Activated naive CD4-positive, alpha-beta T cell treated with anti-CD3 and anti-CD28 coated beads, Interleukin-2, amount 50 U/mL, for 16 hours (primary cell): ENCODE measurements at regions not wholly inside any gene's neighbourhood (a gene's known extent, or its start where the extent isn't known, plus 50 kb on each side); places are given as distances from the start of the nearest gene placed in this dataset.

Experiments used
- DNase-seq: peaks from one replicate; pipeline ENCODE4 v3.0.0-alpha.2; 2020

DNA sequence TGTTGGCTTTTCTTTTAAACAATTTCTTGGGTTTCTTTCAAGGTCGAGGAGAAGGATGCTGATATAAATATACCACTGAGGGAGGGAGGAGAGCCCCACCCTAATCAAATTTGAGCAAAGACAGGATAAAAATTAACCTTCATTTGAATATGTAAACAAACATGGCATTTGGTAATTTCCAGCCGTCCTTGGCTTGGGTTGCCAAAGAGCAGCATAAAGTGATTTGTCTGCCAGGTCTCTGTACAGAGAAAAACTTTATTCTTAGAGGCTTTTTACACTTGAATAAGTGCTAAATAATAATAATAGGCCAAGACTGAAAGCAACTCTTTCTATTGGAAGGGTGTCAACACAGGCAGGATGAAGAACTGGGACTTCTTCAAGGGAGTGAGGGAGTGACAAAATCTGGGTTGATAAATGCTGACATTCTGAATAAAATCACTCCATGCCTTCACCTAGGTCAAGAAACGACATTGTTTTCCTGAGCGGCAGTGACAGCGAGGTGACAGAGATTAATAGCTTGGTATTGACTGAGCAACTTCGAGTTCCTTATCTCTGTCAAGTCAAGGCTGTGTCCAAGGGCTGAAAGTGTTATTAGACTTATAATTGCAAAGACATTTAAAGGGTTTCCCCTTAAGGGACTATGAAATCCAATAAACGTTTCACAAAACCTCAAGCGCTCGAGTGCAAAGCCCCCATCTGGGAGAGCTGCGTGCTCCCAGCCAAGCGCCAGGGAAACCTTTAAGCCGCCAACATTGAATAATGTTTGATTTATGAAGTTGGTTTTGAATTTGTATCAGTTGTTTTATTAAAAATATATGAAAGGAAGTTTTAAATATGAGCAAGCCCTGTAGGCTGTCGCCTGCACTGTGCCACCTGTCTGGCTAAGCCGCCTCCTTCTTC is 269.5 kb upstream of the N4BP1 start:
- no peak for DNase-seq

DNA sequence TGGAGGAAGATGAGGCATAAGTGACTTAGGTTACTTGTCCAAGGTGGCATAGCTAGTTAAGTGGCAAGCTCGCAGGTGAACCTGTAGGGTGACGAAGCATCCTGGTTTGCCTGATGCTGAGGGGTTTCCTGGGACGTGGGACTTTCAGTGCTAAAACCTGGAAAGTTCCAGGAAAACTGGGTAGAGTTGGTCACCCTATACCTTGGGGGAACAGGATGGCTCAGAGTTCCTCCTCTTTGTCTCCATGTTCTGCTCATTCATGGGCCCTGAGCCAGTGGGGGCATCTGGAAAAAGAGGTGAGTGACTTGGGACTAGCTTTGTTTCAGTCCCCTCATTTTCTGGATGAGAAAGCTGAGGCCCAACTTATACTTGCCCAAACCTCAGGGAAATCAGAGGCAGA is 268.0 kb upstream of the N4BP1 start:
- DNase-seq, result no peak

DNA sequence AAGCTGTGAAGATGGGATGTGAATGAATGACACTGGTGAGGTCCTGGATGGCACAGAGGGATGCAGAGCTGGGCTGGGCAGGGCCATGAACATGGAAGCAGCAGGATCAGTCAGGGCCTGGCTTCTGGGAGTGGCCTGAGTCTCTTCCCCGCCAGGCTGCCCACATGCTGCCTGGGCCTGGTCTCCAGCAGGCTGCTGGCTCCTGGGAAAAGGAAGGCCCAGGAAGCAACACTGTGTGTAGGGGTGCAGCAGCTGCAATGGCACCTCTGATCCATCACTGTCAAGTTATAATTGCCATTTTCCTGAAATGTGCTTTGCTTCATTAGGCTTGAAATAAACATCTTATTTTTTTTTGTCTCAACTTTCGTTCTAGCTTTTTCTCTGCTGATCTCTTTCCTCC is 260.2 kb upstream of the N4BP1 start:
- DNase-seq, result no peak

DNA sequence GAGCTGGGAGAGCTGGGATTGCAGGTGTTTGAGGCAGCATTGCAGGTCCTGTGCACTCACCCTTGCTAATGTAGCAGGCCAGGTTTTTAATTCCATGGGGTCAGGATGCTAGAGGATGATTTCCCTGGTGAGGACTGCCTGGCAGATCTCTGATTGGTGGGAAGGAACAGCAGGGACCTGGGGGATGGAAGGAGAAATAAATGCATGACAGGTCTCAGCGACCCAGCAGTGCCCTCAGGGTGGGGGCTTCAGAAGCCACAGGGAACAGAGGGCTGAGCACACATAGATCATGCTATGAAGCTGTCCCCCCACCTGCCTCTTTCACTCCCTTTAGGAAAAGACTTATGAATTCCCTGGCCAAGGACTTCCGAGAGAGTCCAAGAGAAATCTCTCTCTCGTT is 255.5 kb upstream of the N4BP1 start:
- DNase-seq, result no peak

DNA sequence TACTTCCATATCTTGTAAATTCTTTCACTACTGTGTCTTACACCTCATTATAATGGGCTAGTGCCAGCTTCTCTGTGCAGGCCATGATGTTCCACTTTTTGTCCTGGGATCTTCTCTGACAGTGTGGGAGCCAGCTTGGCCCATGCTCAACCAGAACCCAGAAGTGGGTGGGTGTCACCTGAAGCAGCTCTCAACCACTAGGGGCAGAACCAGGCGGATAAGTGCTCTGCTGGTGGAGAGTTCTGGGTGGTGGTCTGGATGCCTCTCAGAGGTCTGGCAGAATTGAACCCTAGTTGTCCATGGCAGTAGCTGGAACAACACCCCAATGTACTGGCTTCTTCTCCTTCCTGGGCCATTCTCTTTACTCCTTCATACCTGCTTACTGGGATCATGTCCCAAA is 254.1 kb upstream of the N4BP1 start:
- no peak for DNase-seq

DNA sequence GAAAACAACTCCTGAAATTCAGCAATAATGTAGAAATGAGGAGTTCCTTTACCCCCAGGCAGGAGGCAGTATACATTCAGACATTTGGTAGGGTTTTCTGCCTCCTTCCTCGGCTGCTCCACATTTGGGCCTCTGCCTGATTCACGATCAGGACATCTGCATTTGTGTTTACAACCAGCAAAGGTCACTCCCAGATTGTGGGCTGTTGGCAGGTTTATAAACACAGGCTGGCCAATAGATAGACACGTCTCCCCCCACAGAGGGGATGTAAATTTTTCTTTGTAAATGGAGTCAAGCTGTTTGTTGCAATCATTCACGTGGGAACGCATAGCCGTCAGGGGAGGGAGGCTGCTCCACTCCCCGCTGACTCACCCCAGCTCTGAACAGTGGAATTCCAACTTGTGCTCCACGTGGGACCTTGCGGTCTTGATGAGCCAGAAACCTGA is 252.1 kb upstream of the N4BP1 start:
- no peak for DNase-seq

DNA sequence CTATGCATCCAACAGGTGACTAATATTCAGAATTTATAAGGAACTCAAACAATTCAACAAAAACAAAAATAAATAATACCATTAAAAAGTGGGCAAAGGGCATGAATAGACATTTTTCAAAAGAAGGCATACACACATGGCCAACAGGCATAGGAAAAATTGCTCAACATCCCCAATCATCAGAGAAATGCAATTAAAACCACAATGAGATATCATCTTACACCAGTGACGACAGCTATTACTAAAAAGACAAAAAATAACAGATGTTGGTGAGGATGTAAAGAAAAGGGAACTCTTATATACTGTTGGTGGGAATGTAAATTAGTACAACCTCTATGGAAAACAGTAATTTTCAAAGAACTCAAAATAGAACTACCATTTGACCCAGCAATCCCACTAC is 250.4 kb upstream of the N4BP1 start:
- DNase-seq, result no peak

DNA sequence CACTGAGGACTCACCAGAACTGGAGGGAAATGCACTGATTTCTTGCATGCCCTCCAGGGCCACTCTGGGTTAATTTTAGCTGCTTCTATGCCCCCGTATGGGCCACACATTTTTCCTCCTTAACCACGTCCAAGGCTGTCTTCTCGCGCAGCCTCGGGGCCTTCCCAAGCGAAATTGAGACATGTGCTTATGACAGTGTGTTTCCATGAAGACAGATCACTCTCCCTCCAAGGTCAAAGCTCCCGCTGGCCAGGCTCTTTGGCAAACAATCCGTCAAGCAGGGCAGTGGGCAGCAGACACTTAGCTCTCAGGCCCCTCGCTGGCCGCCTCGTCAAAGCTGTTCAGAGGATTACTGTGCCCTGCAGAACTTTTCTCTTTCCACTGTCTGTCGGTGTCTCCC is 243.0 kb upstream of the N4BP1 start:
- no peak for DNase-seq

DNA sequence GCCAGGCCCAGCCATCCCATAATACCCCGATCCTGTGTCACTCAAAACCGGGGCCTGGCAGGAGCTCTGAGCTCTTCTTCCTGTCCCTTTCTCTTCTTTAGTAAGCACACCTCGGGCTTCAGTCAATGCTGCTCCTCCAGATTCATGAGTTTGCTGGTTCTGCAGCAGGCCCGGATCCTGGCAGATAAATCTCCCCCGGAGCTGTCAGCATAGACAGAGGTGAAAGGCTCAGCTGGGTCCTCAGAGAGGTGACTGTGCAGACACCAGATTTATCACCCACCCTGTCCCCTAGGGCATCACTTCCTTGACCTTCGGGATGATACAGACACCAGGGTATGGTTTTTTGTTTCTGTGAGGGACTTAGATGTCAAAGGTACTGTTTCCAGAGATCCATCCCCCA is 242.5 kb upstream of the N4BP1 start:
- DNase-seq, result no peak

DNA sequence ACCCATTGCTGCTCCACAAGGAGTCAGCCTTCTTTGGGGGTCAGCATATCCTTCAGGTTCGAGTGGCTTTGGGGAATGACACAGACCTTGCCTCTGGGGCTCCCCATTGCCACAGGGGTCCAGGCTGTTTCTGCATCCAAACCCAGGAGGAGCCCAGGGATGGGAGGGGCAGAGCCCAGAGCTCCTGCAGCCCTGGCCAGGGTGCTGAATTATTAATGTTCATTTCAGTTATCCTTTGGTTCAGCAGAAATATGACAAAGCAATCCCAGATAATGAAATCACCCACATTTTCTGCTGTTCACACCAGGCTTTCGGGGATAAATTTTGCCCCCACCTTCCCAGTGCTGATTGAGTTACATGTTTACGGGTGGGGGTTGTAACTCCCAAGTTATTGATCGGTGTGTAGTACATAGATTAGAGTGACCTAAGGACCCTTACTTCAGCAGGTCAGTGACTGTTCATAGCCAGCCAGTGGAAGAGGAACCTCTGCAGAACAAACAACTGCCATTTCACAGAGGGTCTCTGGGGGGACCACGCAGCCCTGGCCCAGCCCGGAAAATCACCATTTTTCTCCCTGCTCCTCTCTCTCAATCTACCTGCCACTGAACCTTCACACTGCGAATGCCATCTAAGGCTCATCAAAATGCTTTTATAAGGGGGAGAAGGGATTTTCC is 240.3 kb upstream of the N4BP1 start:
- no peak for DNase-seq

DNA sequence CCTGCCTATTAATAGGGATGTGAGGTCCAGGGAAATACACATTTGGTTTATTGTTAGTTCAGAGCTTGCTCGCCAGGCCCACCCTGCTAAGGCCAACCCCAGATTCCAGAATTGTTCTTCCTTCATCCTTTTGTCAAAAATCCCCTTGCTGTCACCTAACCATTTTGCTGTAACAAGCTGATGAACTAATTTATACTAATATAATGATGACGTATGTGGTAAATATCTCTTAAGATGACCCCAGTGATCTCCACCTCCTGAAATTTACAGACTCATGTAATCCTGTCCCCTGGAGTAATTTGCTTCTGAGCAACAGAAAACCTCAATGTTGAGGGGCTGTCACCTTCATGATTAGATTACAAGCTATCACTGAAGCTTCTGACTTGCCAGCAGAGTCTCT is 236.3 kb upstream of the N4BP1 start:
- DNase-seq, result no peak

DNA sequence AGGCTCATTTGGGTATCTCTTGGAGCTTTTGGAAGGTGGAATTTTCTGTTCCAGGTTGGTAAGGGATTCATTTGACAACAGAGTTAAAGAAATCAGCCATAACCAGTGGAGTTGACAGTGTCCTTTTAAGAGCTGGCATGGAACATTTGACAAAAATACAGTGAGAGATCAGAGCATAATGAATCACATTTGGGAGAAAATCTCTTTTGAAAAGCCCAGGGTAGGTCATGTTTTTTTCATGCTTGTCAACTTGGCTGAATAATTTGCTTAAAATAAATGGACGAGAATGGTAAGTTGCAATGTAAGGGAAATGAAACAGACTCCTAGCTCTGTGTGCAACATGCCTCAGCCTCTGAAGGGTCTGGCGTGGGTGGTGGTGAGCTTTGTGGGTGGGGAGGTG is 235.3 kb upstream of the N4BP1 start:
- no peak for DNase-seq

DNA sequence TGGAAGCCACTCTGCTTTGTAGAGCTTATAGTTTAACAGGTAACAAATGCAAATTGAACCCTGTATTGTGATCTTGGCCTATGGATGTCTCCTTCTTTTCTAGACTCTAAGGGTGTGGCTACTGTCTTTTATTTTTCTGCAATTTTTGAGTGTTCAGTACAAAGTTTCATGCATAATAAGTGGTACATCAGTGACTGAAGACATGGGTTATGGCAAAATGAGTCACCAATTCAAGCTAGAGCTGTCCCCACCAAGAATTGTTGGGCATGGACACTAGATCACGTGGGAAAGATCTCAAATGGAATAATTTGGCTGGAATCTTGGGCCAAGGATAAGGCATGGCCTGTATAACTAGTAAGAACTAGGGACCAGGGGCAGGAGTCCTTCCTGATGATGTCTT is 228.4 kb upstream of the N4BP1 start:
- no peak for DNase-seq

DNA sequence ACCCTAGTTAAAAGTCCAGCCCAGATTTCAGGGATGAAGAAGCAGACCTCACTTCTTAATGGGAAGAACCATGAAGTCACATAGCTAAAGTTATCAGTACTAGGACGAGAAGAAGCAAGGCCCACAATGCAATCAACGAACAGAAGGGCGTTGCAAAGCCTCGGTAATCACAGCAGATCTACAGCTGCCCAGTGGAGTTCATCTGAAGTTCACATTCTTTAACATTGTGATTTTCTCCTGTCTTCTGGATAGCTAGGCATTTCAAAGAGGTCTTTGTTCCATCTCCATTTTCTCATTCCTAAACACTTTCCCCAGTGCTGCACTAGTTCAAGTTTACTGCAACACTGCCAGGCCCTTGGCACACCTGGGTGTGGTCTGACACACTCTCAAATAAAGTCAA is 226.7 kb upstream of the N4BP1 start:
- DNase-seq, result no peak

DNA sequence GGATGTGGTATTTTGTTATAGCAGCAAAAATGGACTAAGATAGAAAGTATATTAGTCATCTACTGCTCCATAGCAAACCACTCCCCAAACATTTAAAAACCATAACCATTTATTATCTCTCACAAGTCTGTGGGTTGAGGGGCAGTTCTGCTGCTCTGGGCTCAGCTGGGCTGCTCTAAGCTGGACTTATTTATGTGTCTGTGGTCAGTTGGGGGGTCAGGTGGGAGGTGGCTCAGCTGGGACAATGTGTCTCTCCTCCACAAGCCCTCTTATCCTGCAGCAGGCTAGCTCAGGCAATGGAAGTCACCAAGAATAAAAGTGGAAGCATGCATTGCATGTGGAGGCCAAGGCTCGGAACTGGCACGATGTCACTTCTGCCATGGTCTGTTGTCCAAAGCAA is 226.1 kb upstream of the N4BP1 start:
- DNase-seq, result no peak

DNA sequence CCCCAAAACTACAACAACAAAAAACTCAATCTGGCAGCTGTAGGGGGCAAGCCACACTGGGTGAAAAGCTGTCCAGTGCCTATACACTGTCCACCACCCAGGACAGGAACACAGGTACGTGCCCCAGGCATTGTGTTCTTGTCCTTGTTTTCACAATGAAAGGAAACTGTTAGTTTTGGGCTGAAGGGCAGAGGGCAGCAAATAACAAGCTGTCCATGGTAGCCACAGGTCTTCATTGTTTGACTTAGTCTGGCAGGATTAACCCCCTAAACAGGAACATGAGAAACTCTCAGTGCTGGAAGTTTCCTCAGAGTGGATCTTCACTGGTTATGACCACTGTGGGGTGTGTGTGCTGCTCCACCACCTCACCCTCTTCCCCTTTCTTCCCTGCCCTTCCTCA is 224.6 kb upstream of the N4BP1 start:
- no peak for DNase-seq

DNA sequence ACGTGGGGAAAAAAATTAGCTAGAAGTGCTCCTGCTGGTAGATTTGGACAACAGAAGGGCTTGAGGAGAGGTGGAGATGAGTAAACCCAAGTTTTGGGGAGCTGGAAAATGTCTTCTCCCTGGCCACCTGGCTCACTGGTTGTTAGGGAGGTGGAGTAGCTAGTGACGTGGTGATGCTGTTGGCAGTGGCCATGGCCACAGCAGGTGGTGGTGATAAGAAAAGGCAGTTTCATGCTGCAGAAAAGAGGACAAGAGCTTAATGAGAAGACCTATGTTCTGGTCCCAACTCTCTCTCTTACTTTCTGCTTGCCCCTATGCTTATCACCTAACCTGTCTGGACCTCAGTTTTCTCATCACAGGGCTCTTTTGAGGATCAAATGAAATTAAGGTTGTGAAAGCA is 223.5 kb upstream of the N4BP1 start:
- DNase-seq, result no peak

DNA sequence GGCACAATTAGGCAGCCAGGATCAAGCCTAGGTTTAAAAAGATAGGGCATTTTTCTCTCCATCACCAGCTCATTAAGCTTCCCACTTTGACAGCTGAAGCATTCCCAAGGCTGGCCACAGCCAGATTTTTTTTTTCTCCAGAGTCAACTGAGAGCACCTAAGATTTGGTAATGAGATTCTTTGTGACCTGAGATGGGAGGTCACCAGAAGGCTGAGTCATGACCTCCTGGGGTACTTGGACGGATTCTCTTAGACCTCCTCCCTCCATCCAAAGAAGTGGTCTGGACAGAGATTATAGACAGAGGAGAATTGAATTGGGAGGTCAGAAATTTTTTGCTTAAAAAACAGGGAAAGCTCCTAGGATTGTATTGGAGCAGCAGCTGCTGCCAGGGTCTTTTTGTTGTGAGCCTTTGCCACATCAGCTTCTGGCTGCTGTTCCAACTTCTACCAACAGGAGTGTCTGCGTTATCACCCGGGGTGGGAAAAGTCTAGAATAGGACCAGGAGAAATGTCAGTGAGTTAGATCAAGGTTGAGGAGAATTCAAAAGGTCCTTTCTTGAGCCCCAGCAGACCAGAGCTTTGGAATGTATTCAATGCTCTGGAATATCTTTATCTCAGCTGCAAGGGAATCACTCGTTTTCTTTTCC is 221.2 kb upstream of the N4BP1 start:
- DNase-seq, result no peak

DNA sequence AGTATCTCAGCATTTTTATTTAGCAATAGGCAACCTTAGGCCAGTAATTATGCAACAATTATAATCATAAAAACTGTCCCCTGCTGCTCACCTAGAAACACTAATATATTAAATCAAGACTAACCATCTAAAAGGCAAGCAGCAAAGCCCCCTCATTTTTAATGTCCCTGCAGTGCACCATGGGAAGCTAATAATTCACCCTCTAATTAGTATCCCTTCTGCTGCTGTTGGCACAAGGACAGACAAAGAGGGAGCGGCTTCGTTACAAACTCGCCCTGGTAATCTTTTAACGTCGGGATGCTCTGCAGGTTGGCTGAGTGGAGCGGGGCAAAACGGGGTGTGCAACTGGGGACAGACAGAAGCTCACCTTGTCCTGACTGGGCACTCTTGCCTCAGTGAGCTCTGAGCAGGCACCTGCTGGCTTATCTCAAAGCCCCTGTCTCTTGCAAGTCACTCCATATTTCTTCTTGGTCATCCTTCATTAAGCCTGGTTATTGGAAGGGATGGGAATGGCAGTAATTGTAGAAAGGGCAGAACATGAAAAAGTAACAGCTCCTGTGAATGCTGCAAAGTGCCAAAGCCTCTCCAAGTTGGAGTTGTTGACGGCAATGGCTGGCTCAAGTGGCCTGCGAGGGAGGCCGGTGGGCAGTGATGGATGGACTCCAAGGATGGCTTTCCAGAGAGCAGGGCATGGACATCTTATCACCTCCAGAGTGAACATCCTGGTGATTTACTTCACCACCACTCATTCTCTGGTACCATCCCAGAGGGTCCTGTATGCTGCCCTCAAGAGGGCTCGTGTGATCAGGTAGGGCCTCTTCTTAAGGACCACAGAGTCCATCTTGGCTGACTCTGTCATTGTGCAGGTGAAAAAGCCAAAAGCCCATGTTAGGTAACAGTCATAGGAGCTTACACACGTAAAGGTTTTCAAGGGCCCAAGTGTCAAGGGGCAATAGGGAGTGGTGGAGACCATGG is 219.6 kb upstream of the N4BP1 start:
- DNase-seq, result no peak

DNA sequence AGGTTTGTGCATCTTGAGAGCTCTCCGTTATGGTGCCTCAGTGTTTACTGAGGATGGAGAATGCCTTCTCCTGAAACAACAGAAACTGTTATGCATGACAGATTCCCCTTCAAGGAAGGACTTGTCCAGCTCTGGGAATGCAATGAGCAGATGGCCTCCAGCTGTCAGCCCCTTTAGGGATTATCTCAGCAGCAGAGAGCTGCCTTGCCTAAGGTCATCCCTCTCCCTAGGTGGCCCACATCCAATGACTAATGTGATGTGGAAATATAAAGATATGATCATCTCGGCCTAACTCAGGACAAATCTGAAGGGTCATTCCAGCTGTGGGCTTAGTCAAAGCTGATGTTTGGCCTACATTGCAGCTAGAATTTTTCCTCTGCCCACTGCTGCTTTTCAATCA is 214.3 kb upstream of the N4BP1 start:
- no peak for DNase-seq

DNA sequence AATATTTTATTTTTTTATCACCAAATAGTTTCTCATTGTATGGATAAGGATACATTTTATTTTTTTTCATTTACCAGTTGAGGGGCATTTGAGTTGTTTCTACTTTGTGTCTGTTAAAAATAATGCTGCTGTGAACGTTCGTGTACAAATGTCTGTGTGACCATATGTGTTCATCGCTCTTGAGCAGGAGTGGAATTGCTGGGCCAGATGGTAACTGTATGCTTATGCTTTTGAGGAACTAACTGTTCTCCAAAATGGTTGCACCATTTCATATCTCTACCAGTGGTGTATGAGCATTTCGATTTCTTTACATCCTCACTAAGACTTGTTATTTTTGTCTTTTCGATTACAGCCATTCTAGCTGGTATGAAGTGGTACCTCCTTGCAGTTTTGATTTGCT is 212.5 kb upstream of the N4BP1 start:
- DNase-seq, result no peak

DNA sequence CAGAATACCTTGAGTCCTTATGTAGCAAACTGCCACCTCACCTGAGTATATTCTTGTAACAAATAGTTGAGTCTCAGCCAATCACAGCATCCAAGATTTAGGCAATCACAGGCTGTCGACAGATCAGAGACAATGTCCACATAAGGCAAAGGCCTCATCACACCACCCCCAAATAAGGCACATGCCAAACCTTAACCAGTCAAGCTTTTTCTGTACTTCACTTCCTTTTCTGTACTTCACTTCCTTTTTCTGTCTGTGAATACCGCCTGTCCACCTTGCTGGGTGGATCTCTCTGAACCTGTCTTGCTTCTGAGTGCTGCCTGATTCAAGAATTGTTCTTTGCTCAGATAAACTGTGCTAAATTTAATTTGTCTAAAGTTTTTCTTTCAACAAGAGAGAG is 210.4 kb upstream of the N4BP1 start:
- DNase-seq, result no peak

DNA sequence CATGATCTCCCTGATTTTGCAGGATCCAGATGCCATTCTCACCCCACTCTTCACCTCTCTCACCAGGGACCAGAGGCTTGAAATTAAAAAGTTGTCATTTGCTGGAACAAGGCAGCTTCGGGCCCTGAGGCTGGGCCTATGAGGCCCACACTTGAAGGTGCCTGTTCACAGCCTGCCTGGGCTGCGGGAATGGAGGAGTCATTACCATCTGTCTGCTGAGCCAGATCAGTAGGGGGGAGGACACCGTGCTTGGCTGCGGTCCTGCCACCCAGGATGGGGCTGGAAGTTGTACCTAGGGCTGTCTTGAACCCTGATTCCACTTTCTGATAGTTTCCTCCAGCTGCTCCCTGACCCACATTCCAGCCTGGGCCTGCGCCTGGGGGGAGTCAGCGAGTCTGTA is 208.3 kb upstream of the N4BP1 start:
- no peak for DNase-seq
